DMS153 treated with DMSO at 0.1 percent for 48 hours (cell line): ENCODE measurements at regions not wholly inside any gene's neighbourhood (a gene's known extent, or its start where the extent isn't known, plus 50 kb on each side); places are given as distances from the start of the nearest gene placed in this dataset.
"Not testable (repeated sequence)": the region's sequence is repeated elsewhere in the genome, so short reads cannot be mapped to it uniquely, and the experiment has no call there.

Source experiments
- DNase-seq: peaks from one replicate; lab custom pipeline; 2025; ENCODE audit not compliant: unreplicated experiment; lab: John Stamatoyannopoulos, UW

GRCh38 chr12:131432532-131433260 lies 278.2 kb upstream of the SFSWAP start:
- DNase-seq: no peak

- no peak for DNase-seq
These were observed 276.4 kb upstream of the SFSWAP start for GRCh38 chr12:131434208-131435125.

GRCh38 chr12:131436922-131437705 lies 273.8 kb upstream of the SFSWAP start:
- no peak for DNase-seq

GRCh38 chr12:131437706-131438492 lies 273.0 kb upstream of the SFSWAP start:
- no peak for DNase-seq

- not testable (repeated sequence) for DNase-seq
These were observed 272.4 kb upstream of the SFSWAP start for GRCh38 chr12:131438493-131438835.

GRCh38 chr12:131438881-131439280 lies 272.0 kb upstream of the SFSWAP start:
- DNase-seq: no peak

- not testable (repeated sequence) for DNase-seq
These were observed 271.1 kb upstream of the SFSWAP start for GRCh38 chr12:131439752-131440151.

- DNase-seq: not testable (repeated sequence)
These were observed 270.5 kb upstream of the SFSWAP start for GRCh38 chr12:131440209-131441059.

GRCh38 chr12:131441060-131441396 lies 269.9 kb upstream of the SFSWAP start:
- no peak for DNase-seq

GRCh38 chr12:131441638-131442336 lies 269.1 kb upstream of the SFSWAP start:
- no peak for DNase-seq

- no peak for DNase-seq
These were observed 268.5 kb upstream of the SFSWAP start for GRCh38 chr12:131442337-131442918.

GRCh38 chr12:131443019-131444000 lies 267.6 kb upstream of the SFSWAP start:
- no peak for DNase-seq

- DNase-seq: no peak
These were observed 266.4 kb upstream of the SFSWAP start for GRCh38 chr12:131444220-131445164.

GRCh38 chr12:131445184-131445774 lies 265.6 kb upstream of the SFSWAP start:
- no peak for DNase-seq

- no peak for DNase-seq
These were observed 265.1 kb upstream of the SFSWAP start for GRCh38 chr12:131445795-131446194.

- not testable (repeated sequence) for DNase-seq
These were observed 263.3 kb upstream of the SFSWAP start for GRCh38 chr12:131447636-131448035.
